ENCODE measurements at regions not wholly inside any gene's neighbourhood (a gene's known extent, or its start where the extent isn't known, plus 50 kb on each side); places are given as distances from the start of the nearest gene placed in this dataset.
"Not testable (repeated sequence)": the region's sequence is repeated elsewhere in the genome, so short reads cannot be mapped to it uniquely, and the experiment has no call there.

DNA sequence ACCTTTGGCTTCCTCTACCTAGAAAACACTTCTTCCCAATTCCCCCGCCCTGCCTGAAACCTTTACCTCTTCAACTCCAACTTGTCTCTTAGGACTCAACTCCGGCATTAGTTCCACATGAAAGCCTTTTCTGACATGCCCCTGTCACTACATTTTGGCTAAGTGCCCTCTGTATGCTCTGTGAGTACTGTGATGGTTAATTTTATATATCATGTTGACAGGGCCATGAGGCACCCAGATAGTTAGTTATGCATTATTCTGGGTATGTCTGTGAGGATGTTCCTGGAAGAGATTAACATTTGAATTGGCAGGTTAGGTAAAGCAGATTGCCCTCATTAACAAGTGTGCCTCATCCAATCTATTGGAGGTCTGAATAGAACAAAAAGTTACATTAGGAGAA is 75.6 kb upstream of the NCKAP5 start:
- intact Hi-C loops (cut with micrococcal nuclease): no loop called here
- no peaks in the 10 kb centered on the region for H3K27me3 ChIP-seq (replicated peaks in 1 of 4; ENCODE audit: control extremely low read depth in 1 of 4, control insufficient read depth in 3 of 4, insufficient read depth in 4 of 4, low read length in 3 of 4)
- H3K36me3 ChIP-seq (replicated peaks in 1 of 2; ENCODE audit: control extremely low read depth in 1 of 2, control insufficient read depth in 1 of 2, extremely low read depth in 1 of 2, insufficient read depth in 2 of 2, low read length in 1 of 2): no peaks in the 10 kb centered on the region
- no peaks in the 10 kb centered on the region for H3K4me1 ChIP-seq (ENCODE audit: control insufficient read depth in 2 of 2, insufficient read depth in 2 of 2, low read length in 2 of 2)
- ATAC-seq (ENCODE audit: low read depth) (no peak), DNase-seq (no peak)
- Mint-ChIP-seq H3K27me3 (peaks cover 8% of the 10 kb centered on the region), H3K9me3 (ENCODE audit: insufficient read depth) (no peaks in the 10 kb centered on the region), H3K4me1 (no peaks in the 10 kb centered on the region), H3K4me3 (no peak overlapping the region), H3K27ac (no peak overlapping the region)
- H3K9me3 ChIP-seq (ENCODE audit: control extremely low read depth in 1 of 3, control insufficient read depth in 2 of 3, insufficient read depth in 1 of 3, low read length in 2 of 3): no peaks in the 10 kb centered on the region
- H4K20me1 ChIP-seq (ENCODE audit: control insufficient read depth, insufficient read depth, low read length, poor library complexity, severe bottlenecking): no peaks in the 10 kb centered on the region
- H3K27ac ChIP-seq (ENCODE audit: low read length in 2 of 2): no peak overlapping the region
- CTCF ChIA-PET: no interaction called here
- no CpG with 5 or more reads among the region's 2 CpGs for WGBS (ENCODE audit: insufficient coverage)
- no peaks in the 10 kb centered on the region for H3K79me2 ChIP-seq (ENCODE audit: control insufficient read depth, insufficient read depth, low read length)
- no peak overlapping the region for H3K9ac ChIP-seq (ENCODE audit: low read length)
- POLR2A ChIA-PET: no interaction called here
- H2AFZ ChIP-seq (ENCODE audit: insufficient read depth, low read depth, low read length, poor library complexity, severe bottlenecking): no peak overlapping the region
- H3K4me2 ChIP-seq (replicated peaks; ENCODE audit: low read depth, low read length, poor library complexity, severe bottlenecking): no peak overlapping the region
- TF ChIP-seq EZH2 (IDR thresholded peaks at IDR 0.05; ENCODE audit: borderline replicate concordance, insufficient read depth, low read depth, low read length, poor library complexity, severe bottlenecking): no peak
- TF ChIP-seq, protein P1, sequence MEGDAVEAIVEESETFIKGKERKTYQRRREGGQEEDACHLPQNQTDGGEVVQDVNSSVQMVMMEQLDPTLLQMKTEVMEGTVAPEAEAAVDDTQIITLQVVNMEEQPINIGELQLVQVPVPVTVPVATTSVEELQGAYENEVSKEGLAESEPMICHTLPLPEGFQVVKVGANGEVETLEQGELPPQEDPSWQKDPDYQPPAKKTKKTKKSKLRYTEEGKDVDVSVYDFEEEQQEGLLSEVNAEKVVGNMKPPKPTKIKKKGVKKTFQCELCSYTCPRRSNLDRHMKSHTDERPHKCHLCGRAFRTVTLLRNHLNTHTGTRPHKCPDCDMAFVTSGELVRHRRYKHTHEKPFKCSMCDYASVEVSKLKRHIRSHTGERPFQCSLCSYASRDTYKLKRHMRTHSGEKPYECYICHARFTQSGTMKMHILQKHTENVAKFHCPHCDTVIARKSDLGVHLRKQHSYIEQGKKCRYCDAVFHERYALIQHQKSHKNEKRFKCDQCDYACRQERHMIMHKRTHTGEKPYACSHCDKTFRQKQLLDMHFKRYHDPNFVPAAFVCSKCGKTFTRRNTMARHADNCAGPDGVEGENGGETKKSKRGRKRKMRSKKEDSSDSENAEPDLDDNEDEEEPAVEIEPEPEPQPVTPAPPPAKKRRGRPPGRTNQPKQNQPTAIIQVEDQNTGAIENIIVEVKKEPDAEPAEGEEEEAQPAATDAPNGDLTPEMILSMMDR (IDR thresholded peaks at IDR 0.05): no peak
- H3K4me3 ChIP-seq (ENCODE audit: control extremely low read depth in 1 of 5, extremely low read depth in 1 of 5, insufficient read depth in 1 of 5, low read depth in 2 of 5, low read length in 4 of 5): no peak overlapping the region

DNA sequence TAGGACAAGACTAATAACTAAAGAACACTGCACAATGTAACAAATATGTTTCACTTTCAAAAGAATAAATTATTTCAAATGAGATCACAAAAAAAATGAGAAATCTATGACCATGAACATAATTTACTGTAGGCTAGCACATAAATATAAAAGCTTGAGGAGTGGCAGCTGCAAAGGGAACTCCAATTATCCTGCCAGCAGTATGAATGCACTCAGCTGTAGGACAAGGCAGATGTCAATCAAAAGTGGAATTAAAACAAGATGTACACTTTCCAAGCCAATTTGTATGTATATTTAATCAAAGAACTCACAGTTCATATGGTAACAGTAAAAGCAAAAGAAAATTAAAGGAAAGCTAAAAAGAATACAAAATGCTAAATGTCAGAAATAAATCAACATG is 76.6 kb upstream of the NCKAP5 start:
- H3K9me3 Mint-ChIP-seq (ENCODE audit: insufficient read depth): peaks cover 2% of the 10 kb centered on the region
- Histone ChIP-seq H3K4me2 (replicated peaks; ENCODE audit: low read depth, low read length, poor library complexity, severe bottlenecking) (no peak overlapping the region), H3K4me1 (ENCODE audit: control insufficient read depth in 2 of 2, insufficient read depth in 2 of 2, low read length in 2 of 2) (no peaks in the 10 kb centered on the region), H3K36me3 (replicated peaks in 1 of 2; ENCODE audit: control extremely low read depth in 1 of 2, control insufficient read depth in 1 of 2, extremely low read depth in 1 of 2, insufficient read depth in 2 of 2, low read length in 1 of 2) (no peaks in the 10 kb centered on the region), H3K9me3 (ENCODE audit: control extremely low read depth in 1 of 3, control insufficient read depth in 2 of 3, insufficient read depth in 1 of 3, low read length in 2 of 3) (peaks cover 0 to 2% (median 0%) of the 10 kb centered on the region in 3 donors), H3K27me3 (replicated peaks in 1 of 4; ENCODE audit: control extremely low read depth in 1 of 4, control insufficient read depth in 3 of 4, insufficient read depth in 4 of 4, low read length in 3 of 4) (no peaks in the 10 kb centered on the region), H3K79me2 (ENCODE audit: control insufficient read depth, insufficient read depth, low read length) (no peaks in the 10 kb centered on the region), H4K20me1 (ENCODE audit: control insufficient read depth, insufficient read depth, low read length, poor library complexity, severe bottlenecking) (no peaks in the 10 kb centered on the region), H3K9ac (ENCODE audit: low read length) (no peak overlapping the region), H3K27ac (ENCODE audit: low read length in 2 of 2) (no peak overlapping the region), H3K4me3 (ENCODE audit: control extremely low read depth in 1 of 5, extremely low read depth in 1 of 5, insufficient read depth in 1 of 5, low read depth in 2 of 5, low read length in 4 of 5) (no peak overlapping the region), H2AFZ (ENCODE audit: insufficient read depth, low read depth, low read length, poor library complexity, severe bottlenecking) (no peak overlapping the region)
- TF ChIP-seq, protein P1 (IDR thresholded peaks at IDR 0.05): no peak
- TF ChIP-seq EZH2 (IDR thresholded peaks at IDR 0.05; ENCODE audit: borderline replicate concordance, insufficient read depth, low read depth, low read length, poor library complexity, severe bottlenecking): no peak
- POLR2A ChIA-PET: no interaction called here
- peaks cover 8% of the 10 kb centered on the region for H3K27me3 Mint-ChIP-seq
- no peak overlapping the region for H3K27ac Mint-ChIP-seq
- CTCF ChIA-PET: no interaction called here
- ATAC-seq (ENCODE audit: low read depth): no peak
- intact Hi-C loops (cut with micrococcal nuclease): no loop called here
- no peak for DNase-seq
- no peaks in the 10 kb centered on the region for H3K4me1 Mint-ChIP-seq
- H3K4me3 Mint-ChIP-seq: no peak overlapping the region

DNA sequence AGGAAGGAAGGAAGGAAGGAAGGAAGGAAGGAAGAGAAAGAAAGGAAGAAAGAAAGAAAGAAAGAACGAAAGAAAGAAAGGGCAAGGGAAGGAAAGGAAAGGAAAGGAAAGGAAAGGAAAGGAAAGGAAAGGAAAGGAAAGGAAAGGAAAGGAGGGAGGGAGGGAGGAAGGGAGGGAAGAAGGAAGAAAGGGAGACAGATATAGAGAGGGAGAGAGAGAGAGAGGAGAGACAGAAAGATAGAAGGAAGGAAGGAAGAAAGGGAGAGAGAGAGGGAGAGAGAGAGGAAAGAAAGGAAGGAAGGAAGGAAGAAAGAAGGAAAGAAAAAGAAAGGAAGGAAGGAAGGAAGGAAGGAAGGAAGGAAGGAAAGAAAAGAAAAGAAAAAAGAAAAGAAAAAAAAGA is 79.1 kb upstream of the NCKAP5 start:
- H2AFZ ChIP-seq (ENCODE audit: insufficient read depth, low read depth, low read length, poor library complexity, severe bottlenecking); DNase-seq; H3K9me3 ChIP-seq (ENCODE audit: control extremely low read depth in 1 of 3, control insufficient read depth in 2 of 3, insufficient read depth in 1 of 3, low read length in 2 of 3); H3K27me3 Mint-ChIP-seq; H3K9ac ChIP-seq (ENCODE audit: low read length); H3K36me3 ChIP-seq (replicated peaks in 1 of 2; ENCODE audit: control extremely low read depth in 1 of 2, control insufficient read depth in 1 of 2, extremely low read depth in 1 of 2, insufficient read depth in 2 of 2, low read length in 1 of 2); POLR2A ChIA-PET; H3K4me1 Mint-ChIP-seq; H3K4me3 Mint-ChIP-seq; H3K4me1 ChIP-seq (ENCODE audit: control insufficient read depth in 2 of 2, insufficient read depth in 2 of 2, low read length in 2 of 2); intact Hi-C loops (cut with micrococcal nuclease); H3K27ac Mint-ChIP-seq; H4K20me1 ChIP-seq (ENCODE audit: control insufficient read depth, insufficient read depth, low read length, poor library complexity, severe bottlenecking); H3K4me3 ChIP-seq (ENCODE audit: control extremely low read depth in 1 of 5, extremely low read depth in 1 of 5, insufficient read depth in 1 of 5, low read depth in 2 of 5, low read length in 4 of 5); H3K27me3 ChIP-seq (replicated peaks in 1 of 4; ENCODE audit: control extremely low read depth in 1 of 4, control insufficient read depth in 3 of 4, insufficient read depth in 4 of 4, low read length in 3 of 4); H3K9me3 Mint-ChIP-seq (ENCODE audit: insufficient read depth); H3K79me2 ChIP-seq (ENCODE audit: control insufficient read depth, insufficient read depth, low read length); ATAC-seq (ENCODE audit: low read depth); H3K4me2 ChIP-seq (replicated peaks; ENCODE audit: low read depth, low read length, poor library complexity, severe bottlenecking); H3K27ac ChIP-seq (ENCODE audit: low read length in 2 of 2); CTCF ChIA-PET: not testable (repeated sequence)
- 73% methylated on average over 1 of the region's 1 CpG for WGBS (ENCODE audit: insufficient coverage)
